Stomach (tissue), 8 donors: ENCODE measurements at regions not wholly inside any gene's neighbourhood (a gene's known extent, or its start where the extent isn't known, plus 50 kb on each side); places are given as distances from the start of the nearest gene placed in this dataset.
A peak's percentile ranks its signal among the peaks of the same experiment; 100 is the strongest.

Source experiments
- DNase-seq, 2 donors: peaks; one replicate each; pipeline versions ENCODE4 v3.0.0 to v3.0.0-alpha.2; 2013 to 2019
- H3K27ac ChIP-seq, 5 donors: fragments of 200-600 bp in 4 of 5; sonication (generic) in 4 of 5; one replicate each; pipeline ENCODE4 v1.5.1; 2013 to 2019; ENCODE audit warnings: mild to moderate bottlenecking in 1 of 5, moderate library complexity in 1 of 5
- H3K27me3 ChIP-seq, 3 donors: fragments of 200-600 bp; sonication (generic); one replicate each; pipeline ENCODE4 v1.5.1; 2017 to 2019; ENCODE audit warnings: mixed run types in 1 of 3
- H3K36me3 ChIP-seq, 4 donors: fragments of 200-600 bp; sonication (generic); 1 replicate in 3 of 4; 2 replicates in 1 of 4; pipeline ENCODE4 v1.5.1; 2016 to 2019
- H3K4me1 ChIP-seq, 4 donors: fragments of 200-600 bp; sonication (generic); one replicate each; pipeline ENCODE4 v1.5.1; 2016 to 2019
- H3K4me3 ChIP-seq, 4 donors: fragments of 200-600 bp; sonication (generic) in 3 of 4; one replicate each; pipeline ENCODE4 v1.5.1; 2016 to 2019; ENCODE audit warnings: mild to moderate bottlenecking in 1 of 4
- H3K9me3 ChIP-seq, 4 donors: fragments of 200-600 bp; sonication (generic); one replicate each; pipeline ENCODE4 v1.5.1; 2016 to 2019
- EP300 ChIP-seq: sonication (generic); formaldehyde crosslinking; IDR thresholded peaks from one replicate; pipeline ENCODE4 v1.6.1; 2017; ENCODE audit warnings: antibody characterized with exemption
- POLR2A ChIP-seq, 4 donors: fragments of 450-650 bp; IDR thresholded peaks; one replicate each; pipeline ENCODE4 v1.6.1; 2016; ENCODE audit warnings: antibody characterized with exemption in 4 of 4, control low read depth in 2 of 4, mild to moderate bottlenecking in 1 of 4, moderate library complexity in 1 of 4
- POLR2AphosphoS5 ChIP-seq, 3 donors: sonication (generic); formaldehyde crosslinking; IDR thresholded peaks; one replicate each; pipeline ENCODE4 v1.6.1; 2016; ENCODE audit warnings: antibody characterized with exemption in 3 of 3
- WGBS, 5 donors: extraction: QIAGEN DNeasy Blood & Tissue Kit in 3 of 5; methylation state at CpG; one replicate each; pipeline versions ENCODE4 v1.1.5 to v1.1.7; 2013 to 2018; 5-methylcytosine and 5-hydroxymethylcytosine counted together
- intact Hi-C: fragments of 100-400 bp; cut with DNase I; formaldehyde crosslinking; loops from one replicate; pipeline ENCODE4 v1.15.1; 2023; ENCODE audit warnings: low total_unique reads
- TF ChIP-seq, protein P1 (sequence below), 7 experiments: fragments of 450-650 bp in 4 of 7; fragments of 200-600 bp in 3 of 7; sonication (generic) in 3 of 7; IDR thresholded peaks; one replicate each; pipeline ENCODE4 v1.5.1; 2016 to 2019; ENCODE audit warnings: antibody characterized with exemption in 7 of 7, control low read depth in 2 of 7, mild to moderate bottlenecking in 1 of 7
- donor health status: healthy with polysubstance abuse.
- donor health status: Bipolar disorder and iron deficiency.
- donor health status: healthy.

GRCh38 chr3:194757647-194758061 lies 72.0 kb downstream of the FAM43A start:
- no peaks in the 10 kb centered on the region for H3K36me3 ChIP-seq
- peak overlapping the region in 1 of 5 donors; percentile 68 for H3K27ac ChIP-seq
- intact Hi-C loops, result loop anchor here (10.0 kb wide), 1 partner anchor 63 kb away; no protein-coding TSS in a partner anchor
- no peak overlapping the region for H3K4me3 ChIP-seq
- peaks cover 6 to 24% (median 6%) of the 10 kb centered on the region in 4 donors for H3K4me1 ChIP-seq
- 30 to 84% (median 45%) methylated on average over 2 of the region's 2 CpGs for WGBS, 5 donors
- DNase-seq, result peak in 1 of 2 donors; percentile 62
- H3K27me3 ChIP-seq, result peaks cover 0 to 13% (median 0%) of the 10 kb centered on the region in 3 donors
- TF ChIP-seq, protein P1, sequence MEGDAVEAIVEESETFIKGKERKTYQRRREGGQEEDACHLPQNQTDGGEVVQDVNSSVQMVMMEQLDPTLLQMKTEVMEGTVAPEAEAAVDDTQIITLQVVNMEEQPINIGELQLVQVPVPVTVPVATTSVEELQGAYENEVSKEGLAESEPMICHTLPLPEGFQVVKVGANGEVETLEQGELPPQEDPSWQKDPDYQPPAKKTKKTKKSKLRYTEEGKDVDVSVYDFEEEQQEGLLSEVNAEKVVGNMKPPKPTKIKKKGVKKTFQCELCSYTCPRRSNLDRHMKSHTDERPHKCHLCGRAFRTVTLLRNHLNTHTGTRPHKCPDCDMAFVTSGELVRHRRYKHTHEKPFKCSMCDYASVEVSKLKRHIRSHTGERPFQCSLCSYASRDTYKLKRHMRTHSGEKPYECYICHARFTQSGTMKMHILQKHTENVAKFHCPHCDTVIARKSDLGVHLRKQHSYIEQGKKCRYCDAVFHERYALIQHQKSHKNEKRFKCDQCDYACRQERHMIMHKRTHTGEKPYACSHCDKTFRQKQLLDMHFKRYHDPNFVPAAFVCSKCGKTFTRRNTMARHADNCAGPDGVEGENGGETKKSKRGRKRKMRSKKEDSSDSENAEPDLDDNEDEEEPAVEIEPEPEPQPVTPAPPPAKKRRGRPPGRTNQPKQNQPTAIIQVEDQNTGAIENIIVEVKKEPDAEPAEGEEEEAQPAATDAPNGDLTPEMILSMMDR (IDR thresholded peaks at IDR 0.05), result no peak
- no peak for TF ChIP-seq EP300
- TF ChIP-seq POLR2AphosphoS5 (IDR thresholded peaks at IDR 0.05), result no peak
- no peak for TF ChIP-seq POLR2A (IDR thresholded peaks at IDR 0.05)
- H3K9me3 ChIP-seq, result no peaks in the 10 kb centered on the region

GRCh38 chr3:194758716-194759115 lies 73.0 kb downstream of the FAM43A start:
- no peak for DNase-seq
- Histone ChIP-seq H3K4me3 (no peak overlapping the region), H3K27ac (no peak overlapping the region), H3K27me3 (peaks cover 0 to 13% (median 0%) of the 10 kb centered on the region in 3 donors), H3K4me1 (peaks cover 6 to 24% (median 6%) of the 10 kb centered on the region in 4 donors), H3K36me3 (no peaks in the 10 kb centered on the region), H3K9me3 (no peaks in the 10 kb centered on the region)
- intact Hi-C loops, result loop anchor here (10.0 kb wide), 1 partner anchor 64 kb away; no protein-coding TSS in a partner anchor
- WGBS, 5 donors, result 71 to 95% (median 87%) methylated on average over 2 of the region's 2 CpGs
- TF ChIP-seq POLR2AphosphoS5 (IDR thresholded peaks at IDR 0.05) (no peak), EP300 (no peak), POLR2A (IDR thresholded peaks at IDR 0.05) (no peak)
- TF ChIP-seq, protein P1 (IDR thresholded peaks at IDR 0.05), result no peak

DNA sequence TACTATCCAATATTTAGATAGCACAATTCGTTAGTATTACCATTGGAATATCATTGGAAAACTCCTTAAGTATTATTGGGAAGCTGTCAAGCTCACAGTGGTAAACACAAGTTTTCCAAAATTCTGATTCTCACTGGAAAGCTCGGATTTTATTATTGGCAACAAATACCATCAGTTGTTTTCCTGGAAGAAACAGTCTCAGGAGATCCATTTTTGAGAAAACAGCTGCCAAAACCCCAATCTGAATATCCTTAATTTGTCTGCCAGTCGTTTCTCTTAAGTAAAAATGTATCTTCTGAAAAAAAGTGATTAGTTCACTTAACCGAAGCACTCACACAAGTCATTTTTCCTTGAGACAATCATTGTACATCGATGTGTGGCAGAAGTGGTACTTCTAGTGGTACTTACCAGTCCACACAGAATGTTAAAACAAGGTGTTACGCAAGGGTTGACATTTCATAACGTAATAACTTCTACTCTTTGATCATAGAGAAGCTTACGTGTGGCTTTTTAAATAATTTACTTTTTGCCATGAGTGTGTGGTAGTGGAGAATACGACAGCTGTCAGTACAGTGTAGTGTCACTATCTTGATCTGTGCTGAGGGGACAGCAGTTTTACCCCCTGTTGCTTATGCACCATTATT lies 74.9 kb downstream of the FAM43A start:
- no peak overlapping the region for H3K4me3 ChIP-seq
- WGBS, 5 donors, result 69 to 80% (median 77%) methylated on average over 9 of the region's 9 CpGs
- no peaks in the 10 kb centered on the region for H3K36me3 ChIP-seq
- peaks cover 0 to 13% (median 0%) of the 10 kb centered on the region in 3 donors for H3K27me3 ChIP-seq
- H3K4me1 ChIP-seq, result peaks cover 6 to 24% (median 6%) of the 10 kb centered on the region in 4 donors
- intact Hi-C loops, result no loop called here
- DNase-seq, result no peak
- no peak for TF ChIP-seq POLR2AphosphoS5 (IDR thresholded peaks at IDR 0.05)
- no peak for TF ChIP-seq EP300
- no peak for TF ChIP-seq POLR2A (IDR thresholded peaks at IDR 0.05)
- TF ChIP-seq, protein P1 (IDR thresholded peaks at IDR 0.05), result no peak
- no peak overlapping the region for H3K27ac ChIP-seq
- H3K9me3 ChIP-seq, result no peaks in the 10 kb centered on the region

DNA sequence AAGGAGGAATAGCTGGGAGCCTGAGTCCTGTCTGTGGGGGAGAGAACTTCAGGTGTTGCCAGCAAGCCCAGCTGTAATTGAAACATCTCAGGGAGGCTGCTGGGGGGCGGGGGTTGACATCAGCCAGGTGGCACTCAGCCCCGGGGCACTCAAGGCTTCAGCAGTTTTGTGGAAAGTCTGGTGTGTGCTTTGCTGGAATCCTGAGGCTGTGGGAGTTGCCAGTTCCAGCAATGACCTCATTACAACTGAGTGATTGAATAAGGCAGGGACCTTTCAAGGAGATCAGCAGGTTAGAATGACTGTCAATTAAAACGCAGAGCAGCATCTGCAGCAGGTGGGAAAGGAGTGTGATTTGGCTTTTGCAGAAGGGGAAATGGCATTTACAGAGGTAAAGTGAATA lies 75.7 kb downstream of the FAM43A start:
- H3K27me3 ChIP-seq, result peaks cover 0 to 13% (median 0%) of the 10 kb centered on the region in 3 donors
- no peak for DNase-seq
- TF ChIP-seq EP300 (no peak), POLR2AphosphoS5 (IDR thresholded peaks at IDR 0.05) (no peak), POLR2A (IDR thresholded peaks at IDR 0.05) (no peak)
- TF ChIP-seq, protein P1 (IDR thresholded peaks at IDR 0.05), result no peak
- H3K36me3 ChIP-seq, result no peaks in the 10 kb centered on the region
- H3K4me3 ChIP-seq, result no peak overlapping the region
- WGBS, 5 donors, result 29 to 41% (median 40%) methylated on average over 3 of the region's 3 CpGs
- peaks cover 6 to 22% (median 6%) of the 10 kb centered on the region in 4 donors for H3K4me1 ChIP-seq
- H3K9me3 ChIP-seq, result no peaks in the 10 kb centered on the region
- H3K27ac ChIP-seq, result no peak overlapping the region
- intact Hi-C loops, result no loop called here
